SKM-1 (cell line): ENCODE measurements at regions not wholly inside any gene's neighbourhood (a gene's known extent, or its start where the extent isn't known, plus 50 kb on each side); places are given as distances from the start of the nearest gene placed in this dataset.
"Not testable (repeated sequence)": the region's sequence is repeated elsewhere in the genome, so short reads cannot be mapped to it uniquely, and the experiment has no call there.

Experiments used
- DNase-seq: peaks from one replicate; lab custom pipeline; 2025; ENCODE audit not compliant: unreplicated experiment; lab: John Stamatoyannopoulos, UW

GRCh38 chr6:170149681-170150589 lies 140.9 kb downstream of the DLL1 start:
- no peak for DNase-seq

DNA sequence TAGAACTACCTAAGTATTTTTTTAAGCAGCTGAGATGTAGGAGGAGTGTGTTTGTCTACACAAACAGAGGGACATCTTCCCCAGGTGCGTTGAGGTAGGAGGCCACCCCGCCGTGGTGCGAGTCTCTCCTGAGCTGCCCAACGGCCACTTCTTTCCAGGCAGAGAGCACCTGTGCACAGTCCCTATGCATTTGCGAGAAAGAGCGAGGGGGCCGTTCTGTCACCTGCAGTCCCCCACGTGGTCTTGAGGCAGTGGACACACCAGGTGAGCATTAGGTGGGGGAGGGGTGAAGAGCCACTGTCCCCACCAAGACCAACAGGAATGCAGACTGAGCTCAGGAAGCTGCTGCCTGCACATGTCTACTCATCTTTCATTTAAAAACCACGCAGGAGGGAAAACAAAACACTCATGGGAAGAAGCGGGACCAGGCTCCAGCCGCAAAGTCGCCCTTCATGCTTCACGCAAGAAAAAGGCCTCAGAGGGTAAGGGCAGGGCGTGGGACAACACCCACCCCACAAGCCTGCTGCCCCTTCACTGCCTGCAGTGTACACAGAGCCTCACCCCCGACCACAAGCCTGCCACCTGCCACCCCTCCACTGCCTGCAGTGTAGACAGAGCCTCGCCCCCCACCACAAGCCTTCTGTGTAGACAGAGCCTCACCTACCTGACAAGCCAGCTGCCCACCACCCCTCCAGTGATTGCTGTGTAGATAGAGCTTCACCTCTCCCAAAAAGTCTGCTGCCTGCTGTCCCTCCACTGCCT lies 142.0 kb downstream of the DLL1 start:
- no peak for DNase-seq

DNA sequence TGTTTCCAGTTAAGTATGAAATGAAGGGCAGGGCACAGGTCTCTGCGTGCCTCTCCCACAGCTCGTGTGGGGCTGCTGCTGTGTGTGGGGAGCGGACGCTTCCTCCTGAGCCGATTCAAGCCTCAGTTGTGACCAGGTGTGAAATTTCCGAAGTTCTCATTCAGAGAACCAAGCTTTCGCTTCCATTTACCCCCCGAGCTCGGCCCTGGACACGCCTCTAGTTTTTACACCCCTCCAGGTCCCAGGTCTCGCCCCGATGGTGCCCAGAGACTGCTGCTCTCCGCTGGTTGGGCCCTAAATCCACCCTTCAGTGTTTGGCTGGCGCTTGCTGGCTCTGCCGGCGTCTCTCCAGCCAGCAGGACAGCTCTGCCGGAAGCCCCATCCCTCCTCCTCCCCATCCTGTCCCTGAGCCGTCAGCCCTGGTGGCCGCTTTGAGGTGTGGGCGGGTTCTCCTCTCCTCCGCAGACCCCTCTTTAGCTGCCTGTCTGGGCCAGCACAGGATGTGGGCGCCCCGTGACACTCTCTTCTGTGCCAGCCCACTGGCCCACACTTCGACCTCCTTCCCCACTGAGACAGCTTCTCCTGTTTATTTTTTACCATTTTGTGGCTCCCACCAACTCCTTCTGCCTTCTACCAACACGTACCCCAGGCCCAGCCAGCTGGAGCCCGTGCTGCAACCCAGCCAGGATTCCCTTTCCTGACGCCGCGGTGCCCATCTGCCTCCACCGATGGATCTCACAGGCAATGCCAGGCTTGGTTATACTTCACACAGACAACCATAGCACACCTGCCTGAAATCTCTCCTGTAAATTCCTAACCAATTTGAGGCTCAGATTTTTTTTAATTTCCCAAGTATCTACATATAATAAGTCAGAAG lies 142.8 kb downstream of the DLL1 start:
- DNase-seq: no peak

DNA sequence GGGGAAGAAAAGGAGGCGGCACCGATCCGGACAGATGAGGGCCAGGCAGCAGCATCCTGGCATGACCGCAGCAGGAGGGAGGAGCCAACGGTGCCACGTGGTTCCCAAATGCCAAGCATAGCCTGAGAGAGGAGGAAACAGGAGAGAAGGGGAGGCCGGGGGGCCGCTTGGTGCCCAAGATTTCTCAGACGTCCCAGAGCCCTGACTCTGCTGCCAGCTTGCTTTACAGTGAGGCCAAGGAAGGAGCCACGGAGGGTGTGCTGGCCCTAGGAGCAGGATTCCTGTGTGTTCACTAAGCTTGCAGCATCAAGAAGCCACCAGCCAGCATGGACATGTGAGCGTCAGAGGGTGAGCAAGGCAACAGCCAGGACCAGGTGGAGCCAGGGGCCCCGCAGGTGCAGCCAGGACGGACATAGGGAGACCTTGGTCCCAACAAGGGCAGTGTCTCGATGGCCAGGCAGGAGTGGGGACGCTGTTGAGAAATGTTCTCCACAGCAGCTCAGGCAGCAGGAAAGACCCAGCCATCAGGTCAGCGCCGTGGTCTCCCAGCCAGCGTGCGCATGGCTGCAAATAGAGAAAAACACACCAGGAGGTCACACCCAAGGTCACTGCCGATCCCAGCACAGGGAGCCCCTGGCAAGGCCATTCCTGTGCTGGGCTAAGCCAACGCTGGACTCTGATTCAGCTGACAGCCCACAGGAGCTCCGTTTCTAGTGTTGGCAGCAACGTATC lies 143.7 kb downstream of the DLL1 start:
- no peak for DNase-seq

GRCh38 chr6:170146640-170147039 lies 144.2 kb downstream of the DLL1 start:
- no peak for DNase-seq

- not testable (repeated sequence) for DNase-seq
Observed at GRCh38 chr6:170146131-170146530, 144.7 kb downstream of the DLL1 start.

DNA sequence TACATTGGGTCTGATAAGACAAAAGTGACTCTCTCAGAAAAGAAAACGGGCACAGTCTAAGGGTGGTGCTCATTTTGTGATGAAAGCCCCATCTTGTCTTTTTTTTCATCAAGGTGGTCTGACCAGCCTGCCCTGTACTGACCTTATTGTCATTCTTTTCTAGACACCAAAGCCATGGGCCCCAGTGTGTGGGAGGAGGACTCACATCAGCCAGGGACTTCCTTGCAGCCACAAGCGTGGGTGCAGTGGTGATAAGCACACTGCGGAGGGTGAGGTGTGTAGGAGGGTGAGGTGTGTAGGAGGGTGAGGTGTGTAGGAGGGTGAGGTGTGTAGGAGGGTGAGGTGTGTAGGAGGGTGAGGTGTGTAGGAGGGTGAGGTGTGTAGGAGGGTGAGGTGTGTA lies 145.2 kb downstream of the DLL1 start:
- not testable (repeated sequence) for DNase-seq

GRCh38 chr6:170145272-170145592 lies 145.6 kb downstream of the DLL1 start:
- DNase-seq: no peak

DNA sequence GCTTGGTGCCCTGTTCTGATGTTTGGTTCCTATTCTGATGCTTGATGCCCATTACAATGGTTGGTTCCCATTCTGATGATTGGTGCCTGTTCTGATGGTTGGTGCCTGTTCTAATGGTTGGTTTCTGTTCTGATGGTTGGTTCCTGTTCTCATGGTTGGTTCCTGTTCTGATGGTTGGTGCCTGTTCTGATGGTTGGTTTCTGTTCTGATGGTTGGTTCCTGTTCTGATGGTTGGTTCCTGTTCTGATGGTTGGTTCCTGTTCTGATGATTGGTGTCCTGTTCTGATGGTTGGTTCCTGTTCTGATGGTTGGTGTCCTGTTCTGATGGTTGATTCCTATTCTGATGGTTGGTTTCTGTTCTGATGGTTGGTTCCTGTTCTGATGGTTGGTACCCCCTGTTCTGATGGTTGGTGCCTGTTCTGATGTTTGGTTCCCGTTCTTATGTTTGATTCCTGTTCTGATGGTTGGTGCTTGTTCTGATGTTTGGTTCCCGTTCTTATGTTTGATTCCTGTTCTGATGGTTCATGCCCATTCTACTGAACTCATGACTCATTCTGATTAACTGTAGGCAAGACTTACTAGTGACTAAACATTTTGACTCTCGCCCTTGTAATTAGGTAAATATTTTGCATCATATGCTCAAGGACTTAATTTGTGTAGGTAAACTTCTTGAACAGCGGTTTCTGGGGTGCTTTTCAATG lies 146.2 kb downstream of the DLL1 start:
- no peak for DNase-seq

DNA sequence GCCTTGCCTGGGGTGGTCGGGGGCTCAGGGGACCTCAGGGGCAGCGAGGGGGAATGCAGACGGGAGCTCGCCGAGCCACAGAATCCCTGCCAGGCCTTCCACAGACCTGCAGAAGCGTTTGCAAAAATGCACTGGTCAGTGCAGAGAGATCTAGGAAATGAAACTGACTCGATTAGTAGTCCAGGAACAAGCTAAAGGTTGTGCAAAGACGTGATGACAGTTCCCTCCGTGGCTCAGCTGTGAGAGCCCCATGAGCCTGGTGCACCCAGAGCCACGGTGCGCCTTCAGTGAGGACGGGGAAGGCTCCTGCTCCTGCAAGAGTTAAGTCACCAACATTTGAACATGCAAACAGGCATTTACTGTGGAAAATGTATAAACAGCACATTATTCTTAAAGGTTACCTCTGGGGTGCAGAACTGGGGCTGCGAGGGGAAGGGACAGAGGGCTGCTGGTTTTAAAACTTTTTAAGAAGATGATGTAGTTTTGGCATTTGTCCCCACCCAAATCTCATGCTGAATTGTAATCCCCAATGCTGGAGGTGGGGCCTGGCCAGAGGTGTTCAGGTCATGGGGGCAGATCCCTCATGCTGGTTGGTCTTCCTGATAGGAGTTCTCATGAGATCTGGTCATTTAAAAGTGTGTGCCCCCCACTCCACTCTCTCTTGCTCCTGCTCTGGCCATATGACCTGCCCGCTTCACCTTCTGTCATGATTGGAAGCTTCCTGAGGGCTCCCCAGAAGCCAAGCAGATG lies 147.3 kb downstream of the DLL1 start:
- no peak for DNase-seq

DNA sequence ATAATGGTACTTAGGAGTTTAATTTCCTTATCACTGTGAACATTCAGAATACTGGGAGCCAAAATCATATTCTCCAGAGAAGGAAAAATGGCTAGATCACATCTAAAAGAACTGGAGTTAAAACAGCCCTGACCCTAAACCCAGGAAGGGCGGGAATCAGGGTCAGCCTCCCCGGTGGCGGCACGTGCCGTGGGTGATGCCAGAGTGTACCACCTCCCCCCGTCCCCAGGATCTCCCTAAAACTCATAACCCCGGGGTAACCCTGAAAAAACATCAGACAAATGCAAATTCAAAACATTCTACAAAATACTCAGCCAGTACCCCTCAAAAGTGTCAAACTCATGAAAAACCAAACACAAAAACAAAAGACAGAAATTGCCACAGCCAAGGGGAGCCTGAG lies 148.3 kb downstream of the DLL1 start:
- no peak for DNase-seq

DNA sequence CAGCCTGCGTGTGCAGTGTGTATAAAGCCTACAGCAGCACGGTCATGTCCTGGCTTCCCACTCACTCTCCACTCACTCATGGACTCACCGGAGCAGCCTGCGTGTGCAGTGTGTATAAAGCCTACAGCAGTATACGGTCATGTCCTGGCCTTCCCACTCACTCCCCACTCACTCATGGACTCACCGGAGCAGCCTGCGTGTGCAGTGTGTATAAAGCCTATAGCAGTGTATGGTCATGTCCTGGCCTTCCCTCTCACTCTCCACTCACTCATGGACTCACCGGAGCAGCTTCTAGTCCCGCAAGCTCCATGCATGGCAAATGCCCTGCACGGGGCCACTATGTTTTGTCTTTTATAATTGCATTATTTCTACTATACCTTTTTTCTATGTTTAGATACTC lies 149.8 kb downstream of the DLL1 start:
- DNase-seq: not testable (repeated sequence)

GRCh38 chr6:170140129-170140528 lies 150.7 kb downstream of the DLL1 start:
- no peak for DNase-seq

DNA sequence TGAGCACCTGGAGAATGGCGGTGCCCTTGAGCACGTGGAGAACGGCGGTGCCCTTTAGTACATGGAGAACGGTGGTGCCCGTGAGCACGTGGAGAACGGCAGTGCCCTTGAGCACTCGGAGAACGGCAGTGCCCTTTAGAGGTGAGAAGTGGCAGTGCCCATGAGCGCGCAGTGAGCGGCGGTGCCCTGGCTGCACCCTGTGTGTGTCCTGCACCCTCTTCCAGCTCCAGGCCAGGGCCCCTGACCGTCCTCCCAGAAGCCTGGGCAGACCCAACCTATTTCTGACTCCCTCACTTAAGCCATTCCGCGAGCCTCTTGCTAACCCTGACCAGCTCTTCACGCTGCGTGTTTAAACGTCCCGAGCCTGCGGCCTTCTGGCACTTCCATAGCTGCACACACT lies 151.3 kb downstream of the DLL1 start:
- DNase-seq: no peak

DNA sequence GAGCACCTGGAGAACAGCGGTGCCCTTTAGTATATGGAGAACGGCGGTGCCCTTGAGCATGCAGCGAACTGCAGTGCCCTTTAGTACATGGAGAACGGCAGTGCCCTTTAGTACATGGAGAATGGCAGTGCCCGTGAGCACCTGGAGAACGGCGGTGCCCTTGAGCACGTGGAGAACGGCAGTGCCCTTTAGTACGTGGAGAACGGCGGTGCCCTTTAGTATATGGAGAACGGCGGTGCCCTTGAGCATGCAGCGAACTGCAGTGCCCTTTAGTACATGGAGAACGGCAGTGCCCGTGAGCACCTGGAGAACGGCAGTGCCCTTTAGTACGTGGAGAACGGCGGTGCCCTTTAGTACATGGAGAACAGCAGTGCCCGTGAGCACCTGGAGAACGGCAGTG lies 151.8 kb downstream of the DLL1 start:
- DNase-seq: not testable (repeated sequence)

DNA sequence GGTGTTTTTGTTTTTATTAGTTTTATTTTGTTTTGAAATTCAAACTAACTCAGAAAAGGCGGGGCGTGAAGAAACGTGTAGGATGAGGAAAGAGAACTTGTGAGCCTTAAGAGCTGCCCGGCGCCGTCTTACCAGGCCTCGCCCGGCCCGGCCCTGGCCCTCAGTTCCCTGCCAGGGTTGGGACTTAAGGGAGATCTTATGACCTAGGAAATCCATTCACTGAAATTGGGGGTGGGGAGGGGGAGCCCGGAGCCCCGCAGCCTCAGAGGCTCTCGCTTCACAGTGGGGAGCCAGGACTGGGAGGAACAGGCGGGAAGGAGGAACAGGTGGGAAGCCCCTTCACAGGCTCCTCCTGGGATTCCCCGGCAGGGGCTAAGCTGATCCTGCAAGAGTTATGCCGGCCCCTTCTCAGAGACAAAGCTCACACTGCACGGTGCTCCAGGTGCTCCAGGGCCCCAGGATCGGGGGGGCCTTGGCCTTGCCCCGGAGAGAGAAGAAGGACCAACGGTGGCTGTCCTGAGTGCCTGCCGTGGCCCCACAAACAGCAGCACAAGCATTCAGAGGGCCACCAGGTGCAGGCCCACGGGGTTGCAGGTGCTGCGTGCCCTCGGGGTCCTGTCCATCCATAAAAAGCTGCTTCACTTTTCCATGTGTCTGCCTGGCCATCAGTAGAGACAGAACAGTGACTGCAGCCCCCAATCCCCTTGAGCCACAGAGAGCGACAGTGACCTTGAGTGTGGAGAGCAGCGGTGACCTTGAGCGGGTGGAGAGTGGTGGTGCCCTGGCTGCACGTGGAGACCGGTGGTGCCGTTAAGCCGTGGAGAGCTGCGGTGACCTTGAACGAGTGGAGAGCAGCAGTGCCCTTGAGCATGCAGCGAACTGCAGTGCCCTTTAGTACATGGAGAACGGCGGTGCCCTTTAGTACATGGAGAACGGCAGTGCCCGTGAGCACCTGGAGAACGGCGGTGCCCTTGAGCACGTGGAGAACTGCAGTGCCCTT lies 152.7 kb downstream of the DLL1 start:
- DNase-seq: no peak

DNA sequence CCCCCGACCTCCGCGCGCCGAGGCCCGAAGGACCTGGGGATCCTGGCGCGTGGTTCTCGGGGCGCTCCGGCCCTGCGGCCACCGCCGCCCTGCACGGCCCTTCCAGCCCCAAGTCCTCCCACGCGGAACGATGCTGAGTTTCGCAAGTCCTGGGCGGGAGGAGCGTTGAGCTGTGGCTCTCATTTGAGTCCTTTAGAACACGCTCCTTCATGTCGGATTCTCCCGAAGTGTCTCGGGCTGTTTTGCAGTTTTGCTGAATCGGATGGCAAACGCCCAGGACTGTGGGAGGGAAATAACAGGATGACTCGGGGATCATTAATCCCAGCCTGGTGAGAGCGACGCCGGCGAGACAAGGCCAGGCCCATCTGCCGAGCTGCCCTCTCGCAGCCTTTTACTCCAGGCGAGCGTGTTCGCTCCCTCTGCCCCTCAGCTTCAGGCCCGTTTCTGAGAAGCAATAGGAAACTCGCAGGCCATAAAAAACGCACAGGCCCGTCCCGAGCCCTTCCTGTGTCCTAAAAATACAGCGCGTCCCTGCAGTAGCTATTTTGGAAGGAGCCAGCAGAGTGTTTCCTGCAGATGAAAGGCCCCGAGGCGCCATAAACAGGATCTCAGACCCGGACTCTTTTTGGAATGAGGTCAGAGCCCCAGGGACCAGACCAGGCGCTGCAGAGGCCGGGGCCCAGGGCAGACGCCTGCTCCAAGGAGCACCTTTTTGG lies 153.5 kb downstream of the DLL1 start:
- DNase-seq: no peak
